ENCODE measurements at regions not wholly inside any gene's neighbourhood (a gene's known extent, or its start where the extent isn't known, plus 50 kb on each side); places are given as distances from the start of the nearest gene placed in this dataset.
"Not testable (repeated sequence)": the region's sequence is repeated elsewhere in the genome, so short reads cannot be mapped to it uniquely, and the experiment has no call there.

DNA sequence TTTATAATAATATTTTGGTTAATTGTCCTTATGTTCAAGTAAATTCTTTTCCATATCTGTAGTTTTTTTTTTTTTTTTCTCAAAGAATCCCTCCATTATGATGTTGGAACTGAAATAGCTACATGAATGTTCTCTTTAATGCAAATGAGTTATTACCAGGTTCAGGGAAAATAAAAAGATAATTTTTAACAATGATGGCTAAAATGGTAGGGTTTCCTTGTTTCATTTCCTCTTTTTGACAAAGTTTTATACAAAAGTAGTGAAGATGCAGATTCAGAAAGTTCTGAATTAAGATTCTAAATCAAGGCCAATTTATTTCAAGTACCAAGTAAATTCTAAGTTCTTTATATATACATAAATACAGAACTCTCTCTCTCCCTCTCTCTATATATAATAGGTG is 779.0 kb upstream of the INTU start:
- DNase-seq (ENCODE audit: low spot score): no peak

DNA sequence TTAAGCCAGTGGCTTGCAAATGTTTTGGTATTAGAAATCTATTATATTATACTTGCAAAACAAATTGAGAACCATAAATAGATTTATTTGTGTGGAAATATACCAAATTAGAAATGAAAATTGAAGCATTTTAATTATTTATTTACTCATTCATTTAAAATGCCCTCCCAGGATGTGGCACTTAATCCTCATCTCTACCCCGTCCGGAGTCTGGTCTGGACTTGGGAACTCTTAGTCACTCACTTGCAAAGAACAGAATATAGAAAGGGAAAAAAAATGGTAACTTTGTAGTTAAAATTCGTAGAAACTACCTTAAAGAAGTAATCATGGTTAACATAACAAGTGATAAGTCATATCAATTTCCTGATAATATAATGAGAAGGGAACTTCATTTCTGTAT is 775.9 kb upstream of the INTU start:
- no peak for DNase-seq (ENCODE audit: low spot score)

DNA sequence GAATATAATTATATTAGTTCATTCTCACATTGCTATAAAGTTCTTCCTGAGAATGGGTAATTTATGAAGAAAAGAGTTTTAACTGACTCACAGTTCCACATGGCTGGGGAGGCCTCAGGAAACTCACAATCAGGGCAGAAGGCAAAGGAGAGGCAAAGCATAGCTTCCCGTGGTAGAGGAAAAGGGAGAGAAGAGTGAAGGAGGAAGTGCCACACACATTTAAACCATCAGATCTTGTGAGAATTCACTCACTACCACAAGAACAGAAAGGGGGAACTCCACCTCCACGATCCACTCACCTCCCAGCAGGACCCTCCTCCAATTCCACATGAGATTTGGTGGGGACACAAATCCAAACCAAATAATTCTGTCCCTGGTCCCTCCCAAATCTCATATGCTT is 773.4 kb upstream of the INTU start:
- no peak for DNase-seq (ENCODE audit: low spot score)

DNA sequence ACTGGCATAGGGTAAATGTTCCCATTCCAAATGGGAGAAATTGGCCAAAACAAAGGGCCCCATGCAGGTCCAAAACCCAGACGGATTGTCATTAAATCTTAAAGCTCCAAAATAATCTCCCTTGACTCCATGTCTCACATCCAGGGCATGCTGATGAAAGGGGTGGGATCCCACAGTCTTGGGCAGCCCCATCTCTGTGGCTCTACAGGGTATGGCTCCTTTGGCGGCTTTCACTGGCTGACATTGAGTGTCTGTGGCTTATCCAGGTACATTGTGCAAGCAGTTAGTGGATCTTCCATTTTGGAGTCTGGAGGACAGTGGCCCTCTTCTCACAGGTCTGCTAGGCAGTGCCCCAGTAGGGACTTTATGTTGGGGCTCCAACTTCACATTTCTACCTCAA is 772.9 kb upstream of the INTU start:
- no peak for DNase-seq (ENCODE audit: low spot score)

DNA sequence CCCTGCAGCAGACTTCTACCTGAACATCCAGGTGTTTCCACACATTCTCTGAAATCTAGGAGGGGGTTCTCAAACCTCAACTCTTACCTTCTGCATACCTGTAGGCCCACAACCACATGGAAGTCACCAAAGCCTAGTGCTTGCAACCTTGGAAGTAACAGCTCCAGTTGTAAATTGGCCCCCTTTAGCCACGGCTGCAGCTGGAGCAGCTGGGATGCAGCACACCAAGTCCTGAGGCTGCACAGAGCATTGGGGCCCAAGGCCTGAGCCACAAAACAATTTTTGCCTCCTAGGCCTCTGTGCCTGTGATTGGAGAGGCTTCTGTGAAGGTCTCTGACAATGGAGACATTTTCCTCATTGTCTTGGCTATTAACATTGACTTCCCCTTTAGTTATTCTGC is 772.4 kb upstream of the INTU start:
- DNase-seq (ENCODE audit: low spot score): no peak

DNA sequence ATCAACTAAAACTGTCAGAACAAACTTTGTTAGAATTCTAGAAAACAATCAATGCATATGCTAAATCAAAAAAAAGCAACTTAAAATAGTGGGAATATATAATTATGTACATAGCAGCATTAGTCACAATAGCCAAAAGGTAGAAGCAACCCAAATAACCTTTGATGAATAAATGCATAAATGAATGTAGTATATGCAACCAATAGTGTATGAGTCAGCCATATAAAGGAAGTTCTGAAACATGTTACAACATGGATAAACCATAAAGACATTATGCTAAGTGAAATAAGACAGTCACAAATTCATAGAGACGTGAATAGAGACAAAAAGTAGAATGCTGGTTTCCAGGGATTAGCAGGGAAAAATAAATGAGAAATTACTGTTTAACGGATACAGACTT is 762.8 kb upstream of the INTU start:
- no peak for DNase-seq (ENCODE audit: low spot score)

DNA sequence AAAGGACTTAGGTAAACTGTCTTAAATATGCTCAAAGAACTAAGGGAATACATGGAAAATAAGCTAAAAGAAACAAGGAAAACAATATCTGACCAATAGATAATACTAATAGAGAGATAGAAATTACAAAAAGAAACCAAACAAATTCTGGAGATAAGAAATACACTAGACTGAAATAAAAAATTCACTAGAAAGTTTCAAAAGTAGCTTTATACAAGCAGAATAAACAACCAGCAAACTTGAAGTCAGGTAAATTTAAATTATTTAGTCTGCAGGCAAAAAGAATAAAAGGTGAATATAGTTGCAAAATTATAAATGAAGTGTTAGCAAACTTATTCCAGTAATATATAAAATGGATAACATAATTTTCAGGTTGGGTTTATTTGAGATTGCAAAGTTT is 760.9 kb upstream of the INTU start:
- DNase-seq (ENCODE audit: low spot score): no peak

DNA sequence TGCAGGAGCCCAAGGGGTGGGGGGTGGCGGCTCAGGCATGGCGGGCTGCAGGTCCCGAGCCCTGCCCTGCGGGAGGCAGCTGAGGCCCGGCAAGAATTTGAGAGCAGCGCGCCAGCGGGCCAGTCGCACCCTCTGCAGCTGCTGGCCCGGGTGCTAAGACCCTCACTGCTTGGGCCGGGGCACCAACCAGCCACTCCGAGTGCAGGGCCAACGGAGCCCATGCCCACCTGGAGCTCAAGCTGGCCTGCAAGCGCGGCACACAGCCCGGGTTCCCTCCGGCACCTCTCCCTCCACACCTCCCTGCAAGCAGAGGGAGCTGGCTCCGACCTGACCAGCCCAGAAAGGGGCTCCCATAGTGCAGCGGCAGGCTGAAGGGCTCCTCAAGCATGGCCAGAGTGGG is 758.2 kb upstream of the INTU start:
- DNase-seq (ENCODE audit: low spot score): no peak

DNA sequence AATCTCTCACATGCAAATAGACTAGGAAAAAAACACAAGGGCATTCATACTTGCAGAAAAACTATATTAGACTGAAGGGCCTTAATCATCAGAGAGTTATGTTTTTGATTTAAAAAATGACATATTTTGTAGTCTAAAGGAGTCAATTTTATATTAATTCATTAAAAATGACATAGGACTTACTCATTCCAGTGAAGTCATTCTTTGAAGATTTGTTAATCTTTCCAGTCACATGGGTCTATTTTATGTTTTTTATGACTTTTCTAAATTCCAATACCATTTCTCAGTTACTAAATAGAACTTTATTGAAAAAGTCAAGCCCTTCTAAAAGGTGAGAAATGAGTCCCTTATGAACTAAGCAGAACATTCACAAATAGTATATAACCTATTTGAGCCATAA is 743.8 kb upstream of the INTU start:
- no peak for DNase-seq (ENCODE audit: low spot score)

DNA sequence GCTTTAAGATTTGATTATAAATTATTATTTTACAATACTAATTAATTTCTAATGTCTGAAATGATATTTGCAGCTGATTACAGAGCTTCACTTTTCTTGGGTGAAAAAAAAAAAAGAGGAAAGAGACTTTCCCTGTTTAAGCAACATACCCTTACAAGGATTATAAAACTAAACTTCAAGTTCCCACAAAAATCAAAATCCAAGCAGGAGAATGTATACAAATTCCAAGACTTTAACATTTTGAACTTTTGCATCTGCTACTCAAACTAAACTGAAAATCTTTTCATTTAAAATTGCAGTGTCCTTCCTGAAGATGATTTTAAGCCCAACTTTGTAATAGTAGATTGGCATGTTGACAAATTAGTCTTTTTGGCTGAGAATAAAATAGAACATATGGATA is 742.4 kb upstream of the INTU start:
- DNase-seq (ENCODE audit: low spot score): no peak

DNA sequence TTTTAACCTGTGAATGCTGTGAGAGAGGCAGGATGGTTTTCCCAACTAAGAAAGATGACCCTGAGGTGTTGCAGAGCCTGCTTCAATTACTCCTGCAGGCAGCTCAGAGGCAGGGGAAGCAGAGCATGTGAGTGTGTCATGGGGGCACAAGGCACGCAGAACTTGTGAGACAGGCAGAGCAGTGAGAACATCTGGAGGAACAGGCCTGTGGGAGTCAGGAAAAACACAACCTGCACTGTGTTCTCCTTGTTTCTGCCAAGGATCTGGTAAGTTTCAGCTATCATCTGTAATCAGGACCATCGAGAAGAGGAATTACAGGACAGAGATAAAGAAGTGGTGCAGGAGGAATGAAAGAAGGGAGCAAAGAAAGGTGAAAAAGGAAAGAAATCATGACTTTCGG is 741.8 kb upstream of the INTU start:
- no peak for DNase-seq (ENCODE audit: low spot score)

DNA sequence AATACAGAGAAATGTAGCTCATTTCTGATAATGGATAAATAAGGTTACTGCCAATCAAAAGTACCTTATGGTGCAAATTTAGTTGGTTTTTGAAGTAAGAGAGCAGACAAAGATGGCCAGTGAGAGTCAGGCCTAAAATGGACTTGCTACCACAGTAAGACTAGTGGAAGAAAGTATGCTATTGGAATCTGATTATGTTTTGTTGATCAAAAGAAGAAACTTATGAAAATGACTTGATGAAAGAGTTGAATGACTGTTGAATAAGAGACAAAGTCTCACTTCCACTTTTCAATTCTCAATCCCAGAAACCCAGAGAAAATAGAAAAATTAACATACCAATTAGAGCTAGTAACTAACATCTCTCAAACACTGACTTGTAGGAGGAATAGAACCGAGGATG is 737.8 kb upstream of the INTU start:
- no peak for DNase-seq (ENCODE audit: low spot score)

DNA sequence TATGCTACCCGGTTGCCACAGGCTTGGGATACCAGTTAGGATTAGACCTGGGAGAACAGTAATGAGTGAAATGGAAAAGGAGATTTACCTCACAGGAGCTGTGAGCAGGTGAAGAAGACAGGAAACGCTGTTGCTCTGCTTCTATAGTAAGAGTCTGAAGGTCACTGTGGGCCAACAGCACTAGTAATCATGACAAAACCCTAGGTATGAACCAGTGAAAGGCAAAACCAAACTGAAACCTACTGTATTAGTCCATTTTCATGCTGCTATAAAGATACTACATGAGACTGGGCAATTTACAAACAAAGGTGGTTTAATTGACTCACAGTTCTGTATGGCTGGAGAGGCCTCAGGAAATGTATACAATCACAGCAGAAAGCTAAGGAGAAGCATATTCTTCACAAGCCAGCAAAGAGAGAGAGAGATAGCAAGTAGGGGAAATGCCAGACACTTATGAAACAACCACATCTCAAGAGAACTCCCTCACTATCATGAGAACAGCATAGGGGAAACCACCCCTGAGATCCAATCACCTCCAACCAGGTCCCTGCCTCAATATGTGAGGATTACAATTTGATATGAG is 736.7 kb upstream of the INTU start:
- DNase-seq (ENCODE audit: low spot score): no peak

DNA sequence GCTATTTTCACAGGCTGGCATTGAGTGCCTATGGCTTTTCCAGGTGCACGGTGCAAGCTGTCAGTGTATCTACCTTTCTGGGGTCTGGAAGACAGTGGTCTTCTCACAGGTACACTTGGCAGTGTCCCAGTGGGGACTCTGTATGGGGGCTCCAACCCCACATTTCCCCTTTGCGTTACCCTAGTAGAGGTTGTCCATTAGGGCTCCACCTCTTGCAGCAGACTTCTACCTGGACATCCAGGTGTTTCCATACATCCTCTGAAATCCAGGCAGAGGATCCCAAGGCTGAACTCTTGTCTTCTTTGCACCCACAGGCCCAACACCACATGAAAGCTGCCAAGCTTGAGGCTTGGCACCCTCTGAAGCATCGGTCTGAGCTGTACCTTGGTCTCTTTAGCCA is 735.7 kb upstream of the INTU start:
- no peak for DNase-seq (ENCODE audit: low spot score)

DNA sequence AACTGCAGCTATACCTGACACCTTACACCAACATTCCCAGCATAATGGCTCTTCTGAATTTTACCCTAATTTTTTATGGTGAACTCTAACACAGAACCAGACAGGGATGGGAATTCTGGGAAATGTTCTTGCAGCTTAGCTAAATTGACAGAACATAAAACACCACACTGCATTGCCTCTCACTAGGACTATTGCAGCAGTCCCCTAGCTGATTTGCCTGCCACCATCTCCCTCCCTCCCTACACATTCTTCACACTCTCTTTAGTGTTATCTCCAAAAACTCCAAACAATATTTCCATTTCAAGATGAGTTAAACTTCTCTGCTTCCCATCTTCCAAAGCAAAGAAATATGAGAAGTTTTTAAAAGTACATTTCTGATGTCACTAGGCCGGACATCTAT is 733.9 kb upstream of the INTU start:
- DNase-seq (ENCODE audit: low spot score): no peak

DNA sequence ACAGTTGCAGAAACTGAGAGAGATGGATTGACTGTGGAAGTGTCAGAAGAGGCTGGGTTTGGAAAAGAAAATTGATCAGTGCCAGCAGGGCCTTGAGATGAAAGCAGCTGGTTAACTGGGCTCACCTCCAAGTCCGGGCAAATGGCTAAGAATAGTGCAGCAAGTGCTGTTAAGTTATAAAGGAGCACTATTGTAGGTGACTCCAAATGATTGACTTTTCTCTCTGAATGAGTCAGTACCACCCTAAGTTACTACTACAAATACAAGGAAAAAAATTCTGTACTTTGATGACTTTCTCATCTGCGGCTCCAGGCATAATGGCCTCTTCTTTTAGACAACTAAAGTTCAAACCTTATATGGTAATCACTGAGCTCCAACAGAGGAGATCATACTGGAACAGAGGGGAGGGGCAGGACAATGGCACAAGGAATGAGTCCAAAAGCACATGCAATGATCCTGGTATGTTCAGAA is 733.4 kb upstream of the INTU start:
- no peak for DNase-seq (ENCODE audit: low spot score)

DNA sequence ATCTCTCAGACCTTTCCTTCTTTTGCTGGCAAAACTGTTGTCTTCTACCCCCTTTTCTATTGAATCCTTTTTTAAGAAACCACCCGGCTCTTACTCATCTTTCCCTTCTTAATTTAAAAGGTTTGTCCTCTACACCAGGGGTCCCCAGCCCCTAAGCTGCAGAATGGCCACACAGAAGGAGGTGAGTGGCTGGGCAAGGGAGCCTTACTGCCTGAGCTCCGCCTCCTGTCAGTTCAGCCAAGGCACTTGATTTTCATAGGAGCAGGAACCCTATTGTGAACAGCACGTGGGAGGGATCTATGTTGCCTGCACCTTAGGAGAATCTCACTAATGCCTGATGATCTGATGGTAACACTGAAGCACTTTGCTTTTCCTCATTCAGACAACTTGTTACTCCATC is 726.3 kb upstream of the INTU start:
- no peak for DNase-seq (ENCODE audit: low spot score)

DNA sequence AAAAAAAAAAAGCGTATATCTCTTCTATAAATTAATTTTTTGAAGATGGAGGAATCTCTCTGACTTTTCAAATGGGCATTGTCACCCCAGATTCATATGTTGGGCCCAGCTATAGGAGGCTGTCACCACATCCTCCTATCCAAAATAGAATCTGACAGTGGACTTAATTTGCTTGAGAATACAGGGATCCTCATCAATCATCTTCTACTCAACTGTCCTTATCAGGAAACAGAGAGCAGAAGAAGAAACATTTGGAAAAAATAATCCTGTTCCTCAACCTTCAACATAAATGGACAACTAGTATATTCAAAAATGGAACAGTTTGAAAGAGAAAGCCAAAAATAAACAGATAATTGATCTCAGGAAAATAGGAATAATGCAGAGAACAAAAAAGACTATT is 725.4 kb upstream of the INTU start:
- no peak for DNase-seq (ENCODE audit: low spot score)

DNA sequence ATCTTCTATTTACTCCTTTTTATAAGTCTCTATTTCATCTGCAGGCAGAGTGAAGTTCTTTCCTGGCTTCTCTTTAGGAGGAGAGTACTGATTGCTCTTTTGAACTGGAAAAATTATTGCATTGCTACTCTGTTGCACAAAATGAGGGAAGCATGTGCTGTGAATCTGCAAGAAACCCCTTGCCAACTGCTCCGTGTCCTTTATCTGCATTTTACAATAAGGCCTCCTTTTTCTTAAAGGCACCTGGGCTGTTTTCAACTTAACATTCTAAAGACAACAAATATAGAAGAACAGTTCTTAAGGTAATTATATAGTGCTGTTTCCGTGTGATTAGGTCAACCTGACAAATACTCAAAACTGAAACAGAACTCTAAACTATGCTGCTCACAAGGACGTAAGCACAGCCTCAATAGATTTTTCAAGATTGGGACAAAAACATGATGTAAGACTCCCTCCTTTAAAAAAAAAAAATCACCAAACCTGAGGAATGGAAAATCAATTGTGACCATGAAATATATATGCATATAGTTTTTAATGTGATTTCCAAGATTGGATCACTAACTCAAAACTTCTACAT is 716.6 kb upstream of the INTU start:
- DNase-seq (ENCODE audit: low spot score): no peak

DNA sequence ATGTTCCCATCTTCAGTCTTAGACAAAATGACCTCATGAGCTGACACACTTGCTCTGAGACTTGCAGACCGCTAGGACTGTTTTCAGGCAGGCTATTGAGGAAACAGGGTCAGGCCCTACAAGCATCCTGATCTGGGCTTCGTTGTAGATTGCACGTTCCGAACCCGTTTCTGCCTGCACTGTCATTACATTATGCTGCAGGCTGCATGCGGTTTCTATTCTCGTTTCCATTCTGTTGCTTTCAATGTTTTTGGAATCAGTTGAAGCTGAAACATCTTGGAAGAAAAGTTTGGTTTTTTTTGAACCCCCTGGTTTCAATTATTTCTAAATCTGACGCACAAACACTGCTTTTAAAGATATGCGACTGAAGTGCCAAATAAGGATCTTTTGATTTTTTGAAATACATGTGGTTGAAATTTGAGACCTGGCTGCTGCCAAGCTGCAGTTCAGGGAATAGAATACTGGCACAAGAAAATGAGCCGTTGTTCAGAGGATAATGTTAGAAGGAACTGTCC is 716.1 kb upstream of the INTU start:
- DNase-seq (ENCODE audit: low spot score): peak; percentile 76

DNA sequence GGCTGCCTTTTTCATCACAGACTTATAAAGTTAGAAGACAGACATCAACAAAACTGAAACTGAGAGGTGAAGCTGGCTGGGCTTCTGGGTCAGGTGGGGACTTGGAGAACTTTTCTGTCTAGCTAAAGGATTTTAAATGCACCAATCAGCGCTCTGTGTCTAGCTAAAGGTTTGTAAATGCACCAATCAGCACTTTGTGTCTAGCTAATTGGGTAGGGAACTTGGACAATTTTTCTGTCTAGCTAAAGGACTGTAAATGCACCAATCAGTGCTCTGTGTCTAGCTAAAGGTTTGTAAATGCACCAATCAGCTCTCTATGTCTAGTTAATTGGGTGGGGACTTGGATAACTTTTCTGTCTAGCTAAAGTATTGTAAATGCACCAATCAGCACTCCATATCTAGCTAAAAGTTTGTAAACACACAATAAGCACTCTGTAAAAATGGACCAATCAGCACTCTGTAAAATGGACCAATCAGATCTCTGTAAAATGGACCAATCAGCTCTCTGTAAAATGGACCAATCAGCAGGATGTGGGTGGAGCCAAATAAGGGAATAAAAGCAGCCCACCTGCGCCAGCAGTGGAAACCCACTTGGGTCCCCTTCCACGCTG is 710.3 kb upstream of the INTU start:
- not testable (repeated sequence) for DNase-seq (ENCODE audit: low spot score)

DNA sequence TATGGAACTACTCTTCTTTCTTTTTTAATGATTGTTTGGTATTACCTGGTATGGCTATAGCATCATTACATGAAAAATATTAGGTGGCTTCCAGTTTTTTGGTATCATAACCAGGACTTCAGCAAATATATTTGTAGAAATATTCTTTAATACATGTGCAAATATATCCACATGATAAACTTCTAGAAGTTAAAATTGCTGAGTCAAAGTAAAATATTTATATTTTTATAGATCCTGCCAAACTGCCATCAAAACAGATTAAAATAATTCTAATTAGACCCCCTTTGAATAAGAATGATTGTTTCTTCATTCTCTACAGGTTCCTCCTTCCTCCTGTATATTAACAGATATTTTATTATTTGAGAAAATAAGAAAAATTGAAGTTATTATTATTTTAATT is 708.5 kb upstream of the INTU start:
- DNase-seq (ENCODE audit: low spot score): no peak

DNA sequence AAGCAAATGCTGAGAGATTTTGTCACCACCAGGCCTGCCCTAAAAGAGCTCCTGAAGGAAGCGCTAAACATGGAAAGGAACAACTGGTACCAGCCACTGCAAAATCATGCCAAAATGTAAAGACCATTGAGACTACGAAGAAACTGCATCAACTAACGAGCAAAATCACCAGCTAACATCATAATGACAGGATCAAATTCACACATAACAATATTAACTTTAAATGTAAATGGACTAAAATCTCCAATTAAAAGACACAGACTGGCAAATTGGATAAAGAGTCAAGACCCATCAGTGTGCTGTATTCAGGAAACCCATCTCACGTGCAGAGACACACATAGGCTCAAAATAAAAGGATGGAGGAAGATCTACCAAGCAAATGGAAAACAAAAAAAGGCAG is 702.7 kb upstream of the INTU start:
- DNase-seq (ENCODE audit: low spot score): not testable (repeated sequence)

DNA sequence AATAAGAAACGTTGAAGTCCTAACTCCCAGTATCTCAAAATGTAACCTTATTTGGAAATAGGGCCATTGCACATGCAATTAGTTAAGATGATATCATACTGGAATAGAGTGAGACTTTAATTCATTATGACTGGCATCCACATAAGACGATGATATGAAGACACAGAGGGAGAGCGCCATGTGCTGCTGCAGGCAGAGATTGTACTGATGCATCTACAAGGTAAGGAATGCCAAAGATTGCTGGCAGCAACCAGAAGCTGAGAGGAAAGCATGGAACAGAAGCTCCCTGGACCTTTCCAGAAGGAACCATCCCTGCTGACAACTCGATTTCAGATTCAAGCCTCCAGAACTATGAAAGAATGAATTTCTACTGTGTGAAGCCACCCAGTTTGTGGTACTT is 697.0 kb upstream of the INTU start:
- DNase-seq (ENCODE audit: low spot score): no peak

Measured in left forelimb (tissue), 1 donor.